ENCODE measurements at regions not wholly inside any gene's neighbourhood (a gene's known extent, or its start where the extent isn't known, plus 50 kb on each side); places are given as distances from the start of the nearest gene placed in this dataset.
A peak's percentile ranks its signal among the peaks of the same experiment; 100 is the strongest.

DNA sequence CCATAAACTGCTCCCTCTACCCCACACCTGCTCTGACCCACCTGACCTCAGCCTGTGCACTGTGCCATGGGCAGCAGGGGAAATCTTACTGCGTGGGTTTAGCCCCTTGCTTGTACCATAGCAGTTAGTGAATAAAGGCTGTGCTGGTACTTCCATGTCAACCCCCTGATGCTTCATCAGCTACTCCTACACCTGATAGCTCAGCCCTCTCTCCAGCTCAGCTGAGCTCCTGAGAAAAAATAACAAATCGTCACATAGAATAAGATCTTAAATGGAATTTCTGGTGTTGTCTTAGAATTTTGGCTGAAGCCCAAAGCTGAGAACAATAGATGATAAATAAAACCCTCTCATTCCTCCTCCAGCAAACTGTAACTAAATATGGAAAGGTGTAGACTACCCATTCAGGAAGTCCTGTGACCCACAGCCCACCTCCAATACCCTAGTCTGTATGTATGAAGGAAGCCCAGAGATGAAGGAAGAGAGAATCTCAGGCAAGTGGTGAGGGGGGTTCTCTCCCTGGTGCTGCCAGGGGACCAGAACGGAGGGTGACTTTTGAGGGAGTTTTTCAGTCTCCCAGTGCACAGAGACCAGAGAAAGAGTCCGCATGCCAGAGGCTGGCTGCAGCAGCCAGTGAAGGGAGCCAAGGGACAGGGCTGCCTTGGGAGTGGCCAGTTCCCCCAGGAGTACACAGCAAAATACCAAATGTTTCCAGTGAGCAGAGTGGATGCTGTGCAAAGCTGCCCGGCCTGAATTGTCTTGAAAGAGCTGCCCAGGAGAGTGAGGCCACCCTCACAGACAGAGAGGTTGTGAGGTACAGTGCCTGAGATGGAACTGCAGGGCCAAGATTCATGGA is 227.3 kb downstream of the QDPR start:
- TF ChIP-seq JUNB (IDR thresholded peaks at IDR 0.05; ENCODE audit: unreplicated experiment) (no peak), EZH2 (IDR thresholded peaks at IDR 0.05; ENCODE audit: low read depth, unreplicated experiment) (no peak), ZNF462 (CRISPR knock-in tag; IDR thresholded peaks at IDR 0.05) (no peak), ZNF114 (CRISPR knock-in tag; IDR thresholded peaks at IDR 0.05) (no peak), POLR2AphosphoS5 (IDR thresholded peaks at IDR 0.05; ENCODE audit: low read depth) (no peak), ZNF331 (CRISPR knock-in tag; IDR thresholded peaks at IDR 0.05; ENCODE audit: low read depth) (no peak), EZH2phosphoT487 (IDR thresholded peaks at IDR 0.05; ENCODE audit: unreplicated experiment) (no peak), CREB1 (CRISPR knock-in tag; IDR thresholded peaks at IDR 0.05; ENCODE audit: low read depth) (no peak), STAT1 (IDR thresholded peaks at IDR 0.05; ENCODE audit: unreplicated experiment) (no peak), NANOG (IDR thresholded peaks at IDR 0.05; ENCODE audit: borderline replicate concordance) (no peak), ETS1 (IDR thresholded peaks at IDR 0.05) (no peak)
- TF ChIP-seq, protein P1, sequence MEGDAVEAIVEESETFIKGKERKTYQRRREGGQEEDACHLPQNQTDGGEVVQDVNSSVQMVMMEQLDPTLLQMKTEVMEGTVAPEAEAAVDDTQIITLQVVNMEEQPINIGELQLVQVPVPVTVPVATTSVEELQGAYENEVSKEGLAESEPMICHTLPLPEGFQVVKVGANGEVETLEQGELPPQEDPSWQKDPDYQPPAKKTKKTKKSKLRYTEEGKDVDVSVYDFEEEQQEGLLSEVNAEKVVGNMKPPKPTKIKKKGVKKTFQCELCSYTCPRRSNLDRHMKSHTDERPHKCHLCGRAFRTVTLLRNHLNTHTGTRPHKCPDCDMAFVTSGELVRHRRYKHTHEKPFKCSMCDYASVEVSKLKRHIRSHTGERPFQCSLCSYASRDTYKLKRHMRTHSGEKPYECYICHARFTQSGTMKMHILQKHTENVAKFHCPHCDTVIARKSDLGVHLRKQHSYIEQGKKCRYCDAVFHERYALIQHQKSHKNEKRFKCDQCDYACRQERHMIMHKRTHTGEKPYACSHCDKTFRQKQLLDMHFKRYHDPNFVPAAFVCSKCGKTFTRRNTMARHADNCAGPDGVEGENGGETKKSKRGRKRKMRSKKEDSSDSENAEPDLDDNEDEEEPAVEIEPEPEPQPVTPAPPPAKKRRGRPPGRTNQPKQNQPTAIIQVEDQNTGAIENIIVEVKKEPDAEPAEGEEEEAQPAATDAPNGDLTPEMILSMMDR (conservative IDR thresholded peaks at IDR 0.05; ENCODE audit: low read depth in 2 of 2): no peak
- TF ChIP-seq, protein P2, sequence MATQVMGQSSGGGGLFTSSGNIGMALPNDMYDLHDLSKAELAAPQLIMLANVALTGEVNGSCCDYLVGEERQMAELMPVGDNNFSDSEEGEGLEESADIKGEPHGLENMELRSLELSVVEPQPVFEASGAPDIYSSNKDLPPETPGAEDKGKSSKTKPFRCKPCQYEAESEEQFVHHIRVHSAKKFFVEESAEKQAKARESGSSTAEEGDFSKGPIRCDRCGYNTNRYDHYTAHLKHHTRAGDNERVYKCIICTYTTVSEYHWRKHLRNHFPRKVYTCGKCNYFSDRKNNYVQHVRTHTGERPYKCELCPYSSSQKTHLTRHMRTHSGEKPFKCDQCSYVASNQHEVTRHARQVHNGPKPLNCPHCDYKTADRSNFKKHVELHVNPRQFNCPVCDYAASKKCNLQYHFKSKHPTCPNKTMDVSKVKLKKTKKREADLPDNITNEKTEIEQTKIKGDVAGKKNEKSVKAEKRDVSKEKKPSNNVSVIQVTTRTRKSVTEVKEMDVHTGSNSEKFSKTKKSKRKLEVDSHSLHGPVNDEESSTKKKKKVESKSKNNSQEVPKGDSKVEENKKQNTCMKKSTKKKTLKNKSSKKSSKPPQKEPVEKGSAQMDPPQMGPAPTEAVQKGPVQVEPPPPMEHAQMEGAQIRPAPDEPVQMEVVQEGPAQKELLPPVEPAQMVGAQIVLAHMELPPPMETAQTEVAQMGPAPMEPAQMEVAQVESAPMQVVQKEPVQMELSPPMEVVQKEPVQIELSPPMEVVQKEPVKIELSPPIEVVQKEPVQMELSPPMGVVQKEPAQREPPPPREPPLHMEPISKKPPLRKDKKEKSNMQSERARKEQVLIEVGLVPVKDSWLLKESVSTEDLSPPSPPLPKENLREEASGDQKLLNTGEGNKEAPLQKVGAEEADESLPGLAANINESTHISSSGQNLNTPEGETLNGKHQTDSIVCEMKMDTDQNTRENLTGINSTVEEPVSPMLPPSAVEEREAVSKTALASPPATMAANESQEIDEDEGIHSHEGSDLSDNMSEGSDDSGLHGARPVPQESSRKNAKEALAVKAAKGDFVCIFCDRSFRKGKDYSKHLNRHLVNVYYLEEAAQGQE (IDR thresholded peaks at IDR 0.05; ENCODE audit: unreplicated experiment): no peak
- H3K27me3 Mint-ChIP-seq (ENCODE audit: insufficient read depth, low read depth, poor library complexity): peaks cover 12% of the 10 kb centered on the region
- H3K4me3 Mint-ChIP-seq: no peak overlapping the region
- Histone ChIP-seq H3K9me2 (ENCODE audit: insufficient read depth) (peaks cover 11% of the 10 kb centered on the region; the same call in 1 of the 2 replicates), H3K4me2 (no peak overlapping the region), H3K27ac (ENCODE audit: low read depth) (no peak overlapping the region), H3K27me3 (ENCODE audit: insufficient read depth) (no peaks in the 10 kb centered on the region), H4K20me1 (replicated peaks; ENCODE audit: insufficient read depth) (no peaks in the 10 kb centered on the region), H3F3A (replicated peaks; ENCODE audit: low read depth) (no peaks in the 10 kb centered on the region), H3K79me2 (replicated peaks; ENCODE audit: insufficient read depth) (no peaks in the 10 kb centered on the region), H2AFZ (peak overlapping the region; percentile 69; the same call in 1 of the 2 replicates), H3K36me3 (ENCODE audit: insufficient read depth) (peaks cover 4% of the 10 kb centered on the region; the same call in 1 of the 2 replicates), H3K4me3 (no peak overlapping the region), H3K4me1 (ENCODE audit: insufficient read depth) (peaks cover 18% of the 10 kb centered on the region)
- peaks cover 42% of the 10 kb centered on the region for H3K4me1 Mint-ChIP-seq
- peaks cover 4% of the 10 kb centered on the region for H3K36me3 Mint-ChIP-seq (ENCODE audit: low read depth)
- no peaks in the 10 kb centered on the region; the same call in 2 of the 3 replicates for H3K9me3 Mint-ChIP-seq
- DNase-seq (ENCODE audit: low spot score) (no peak), ATAC-seq (no peak)
- peak overlapping the region; percentile 45 for H3K27ac Mint-ChIP-seq

All from GM23338 (cell line).